Liver (tissue), 3 donors: ENCODE measurements at regions not wholly inside any gene's neighbourhood (a gene's known extent, or its start where the extent isn't known, plus 50 kb on each side); places are given as distances from the start of the nearest gene placed in this dataset.

Source experiments
- CTCF ChIP-seq: fragments of 150-350 bp; IDR thresholded peaks from 2 replicates; pipeline ENCODE4 v1.5.1; 2017; ENCODE audit warnings: improper control_type of control experiment, low read depth, low read length; ENCODE audit not compliant: missing input control
- FOXA1 ChIP-seq: IDR thresholded peaks from 2 replicates; pipeline ENCODE4 v1.6.1; 2016; ENCODE audit warnings: antibody characterized with exemption
- RAD21 ChIP-seq, 2 donors: IDR thresholded peaks; 2 replicates each; pipeline ENCODE4 v1.6.1; 2016; ENCODE audit warnings: antibody characterized with exemption in 2 of 2, mild to moderate bottlenecking in 2 of 2
- TAF1 ChIP-seq: conservative IDR thresholded peaks from 2 replicates; pipeline ENCODE4 v1.6.1; 2016; ENCODE audit warnings: antibody characterized with exemption, mild to moderate bottlenecking
- TF ChIP-seq, protein P1 (sequence below): IDR thresholded peaks from 2 replicates; pipeline ENCODE4 v1.6.1; 2016; ENCODE audit warnings: antibody characterized with exemption
- donor health status: healthy.
- donor health status: healthy.

GRCh38 chr5:86675311-86675710 lies 57.6 kb downstream of the COX7C start:
- TF ChIP-seq, protein P1, sequence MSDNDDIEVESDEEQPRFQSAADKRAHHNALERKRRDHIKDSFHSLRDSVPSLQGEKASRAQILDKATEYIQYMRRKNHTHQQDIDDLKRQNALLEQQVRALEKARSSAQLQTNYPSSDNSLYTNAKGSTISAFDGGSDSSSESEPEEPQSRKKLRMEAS, result no peak
- TF ChIP-seq FOXA1, result no peak
- no peak for TF ChIP-seq CTCF
- TF ChIP-seq RAD21 (IDR thresholded peaks at IDR 0.05), result no peak
- TF ChIP-seq TAF1, result no peak
